Limb (tissue), 2 donors: ENCODE measurements at regions not wholly inside any gene's neighbourhood (a gene's known extent, or its start where the extent isn't known, plus 50 kb on each side); places are given as distances from the start of the nearest gene placed in this dataset.
"Not testable (repeated sequence)": the region's sequence is repeated elsewhere in the genome, so short reads cannot be mapped to it uniquely, and the experiment has no call there.

Source experiments
- DNase-seq, 2 donors: peaks; one replicate each; pipeline ENCODE4 v3.0.0-alpha.2; 2016; ENCODE audit errors: extremely low spot score in 2 of 2

DNA sequence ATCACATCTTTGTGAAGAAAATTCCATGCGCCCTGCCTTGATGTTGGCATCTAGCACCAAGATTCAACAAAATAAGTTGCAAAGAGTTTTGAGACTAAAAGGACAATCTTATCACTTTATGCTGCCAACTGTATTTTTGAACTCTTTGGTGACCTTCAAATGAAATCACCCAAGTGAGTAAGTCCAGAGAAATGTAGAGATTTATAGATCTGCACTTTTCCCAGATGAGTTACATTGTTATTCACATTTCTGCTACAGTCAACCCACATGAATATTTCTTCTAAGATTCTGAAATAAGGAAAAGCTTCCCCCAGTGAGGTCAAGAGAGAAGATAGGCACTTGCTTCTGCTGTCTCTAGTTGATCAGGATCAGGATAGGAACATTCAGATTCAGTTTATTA is 1034.2 kb downstream of the PRIM2 start:
- not testable (repeated sequence) for DNase-seq

GRCh38 chr6:58358452-58358851 is 1041.0 kb downstream of the PRIM2 start:
- DNase-seq: not testable (repeated sequence)

GRCh38 chr6:58365856-58366255 is 1048.4 kb downstream of the PRIM2 start:
- not testable (repeated sequence) for DNase-seq

GRCh38 chr6:58406659-58407058 is 1089.2 kb downstream of the PRIM2 start:
- DNase-seq: not testable (repeated sequence)

DNA sequence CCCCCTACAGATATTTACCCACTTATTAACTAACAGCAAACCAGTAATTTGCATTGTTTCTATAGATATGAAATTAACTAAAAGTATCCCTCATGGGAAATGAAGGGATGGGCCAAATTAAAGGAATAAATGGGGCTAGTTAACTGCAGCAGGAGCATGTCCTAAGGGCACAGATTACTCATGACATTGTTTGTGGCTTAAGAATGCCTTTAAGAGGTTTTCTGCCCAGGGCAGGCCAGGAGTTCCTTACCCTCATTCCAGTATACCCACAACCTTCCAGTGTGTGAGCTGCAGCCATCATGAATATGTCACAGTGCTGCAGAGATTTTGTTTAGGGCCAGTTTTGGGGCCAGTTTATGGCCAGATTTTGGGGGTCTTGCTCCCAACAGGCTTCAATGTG is 1101.9 kb downstream of the PRIM2 start:
- no peak for DNase-seq
